Loucy (cell line): ENCODE measurements at regions not wholly inside any gene's neighbourhood (a gene's known extent, or its start where the extent isn't known, plus 50 kb on each side); places are given as distances from the start of the nearest gene placed in this dataset.

Source experiments
- CTCF ChIP-seq: fragments of 200-600 bp; sonication (generic); conservative IDR thresholded peaks from 2 replicates; pipeline ENCODE4 v1.5.1; 2014; ENCODE audit warnings: mild to moderate bottlenecking, antibody characterized with exemption, low read length
- EZH2phosphoT487 ChIP-seq: fragments of 200-600 bp; IDR thresholded peaks from 2 replicates; pipeline ENCODE4 v1.6.1; 2018; ENCODE audit warnings: antibody characterized with exemption, mild to moderate bottlenecking, moderate library complexity, borderline replicate concordance

- TF ChIP-seq CTCF = no peak
- TF ChIP-seq EZH2phosphoT487 = no peak
These were observed 52.2 kb upstream of the SPATA31E1 start for GRCh38 chr9:87830446-87830845.
